GM19351 (cell line): ENCODE measurements at regions not wholly inside any gene's neighbourhood (a gene's known extent, or its start where the extent isn't known, plus 50 kb on each side); places are given as distances from the start of the nearest gene placed in this dataset.

Experiments used
- ATAC-seq: cut with Tn5 transposase; IDR thresholded peaks from one replicate; pipeline ENCODE4 v1.9.1; 2021; ENCODE audit warnings: mild to moderate bottlenecking, moderate library complexity; ENCODE audit not compliant: unreplicated experiment

DNA sequence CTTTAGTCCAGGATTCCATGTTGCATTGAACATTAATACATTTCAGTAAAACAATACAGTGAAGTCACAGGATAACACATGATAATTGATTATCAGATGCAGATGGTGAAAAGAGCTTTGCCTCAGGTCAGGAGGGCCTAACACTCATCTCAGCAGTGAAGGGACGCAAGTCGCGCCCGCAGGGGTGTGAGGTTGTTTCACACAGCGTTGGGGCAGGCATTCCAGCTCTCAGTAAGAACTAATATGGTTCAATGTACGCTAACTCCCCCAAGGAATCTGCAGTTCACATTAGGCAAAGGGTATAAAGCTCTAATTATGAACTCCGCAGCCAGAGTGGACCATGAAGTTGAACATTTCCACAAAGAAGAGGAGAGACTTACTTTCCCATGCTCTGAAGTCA is 53.1 kb upstream of the ATL2 start:
- ATAC-seq, result no peak

- ATAC-seq, result no peak
Observed at GRCh38 chr2:38427936-38428335, 50.9 kb upstream of the ATL2 start.

GRCh38 chr2:38427054-38427453 is 50.0 kb upstream of the ATL2 start:
- ATAC-seq, result no peak
